Esophagus squamous epithelium (tissue), 4 donors: ENCODE measurements at regions not wholly inside any gene's neighbourhood (a gene's known extent, or its start where the extent isn't known, plus 50 kb on each side); places are given as distances from the start of the nearest gene placed in this dataset.
"Not testable (repeated sequence)": the region's sequence is repeated elsewhere in the genome, so short reads cannot be mapped to it uniquely, and the experiment has no call there.

Experiments
- POLR2A ChIP-seq, 4 donors: fragments of 450-650 bp; IDR thresholded peaks; one replicate each; pipeline ENCODE4 v1.6.1; 2017; ENCODE audit warnings: antibody characterized with exemption in 4 of 4, mild to moderate bottlenecking in 4 of 4, moderate library complexity in 3 of 4
- TF ChIP-seq, protein P1 (sequence below), 6 experiments: fragments of 450-650 bp in 4 of 6; fragments of 200-600 bp in 2 of 6; sonication (generic) in 2 of 6; IDR thresholded peaks; one replicate each; pipeline ENCODE4 v1.5.1; 2016 to 2019; ENCODE audit warnings: antibody characterized with exemption in 6 of 6, mild to moderate bottlenecking in 4 of 6, moderate library complexity in 4 of 6

- not testable (repeated sequence) for TF ChIP-seq POLR2A (IDR thresholded peaks at IDR 0.05)
- TF ChIP-seq, protein P1, sequence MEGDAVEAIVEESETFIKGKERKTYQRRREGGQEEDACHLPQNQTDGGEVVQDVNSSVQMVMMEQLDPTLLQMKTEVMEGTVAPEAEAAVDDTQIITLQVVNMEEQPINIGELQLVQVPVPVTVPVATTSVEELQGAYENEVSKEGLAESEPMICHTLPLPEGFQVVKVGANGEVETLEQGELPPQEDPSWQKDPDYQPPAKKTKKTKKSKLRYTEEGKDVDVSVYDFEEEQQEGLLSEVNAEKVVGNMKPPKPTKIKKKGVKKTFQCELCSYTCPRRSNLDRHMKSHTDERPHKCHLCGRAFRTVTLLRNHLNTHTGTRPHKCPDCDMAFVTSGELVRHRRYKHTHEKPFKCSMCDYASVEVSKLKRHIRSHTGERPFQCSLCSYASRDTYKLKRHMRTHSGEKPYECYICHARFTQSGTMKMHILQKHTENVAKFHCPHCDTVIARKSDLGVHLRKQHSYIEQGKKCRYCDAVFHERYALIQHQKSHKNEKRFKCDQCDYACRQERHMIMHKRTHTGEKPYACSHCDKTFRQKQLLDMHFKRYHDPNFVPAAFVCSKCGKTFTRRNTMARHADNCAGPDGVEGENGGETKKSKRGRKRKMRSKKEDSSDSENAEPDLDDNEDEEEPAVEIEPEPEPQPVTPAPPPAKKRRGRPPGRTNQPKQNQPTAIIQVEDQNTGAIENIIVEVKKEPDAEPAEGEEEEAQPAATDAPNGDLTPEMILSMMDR (IDR thresholded peaks at IDR 0.05), result not testable (repeated sequence)
Observed at GRCh38 chr15:44817797-44818196, 81.5 kb downstream of the TRIM69 start.
